SK-N-SH (cell line): ENCODE measurements at regions not wholly inside any gene's neighbourhood (a gene's known extent, or its start where the extent isn't known, plus 50 kb on each side); places are given as distances from the start of the nearest gene placed in this dataset.

ENCODE experiments used
- CTCF ChIA-PET: fragments of 300-600, 350-600 bp; formaldehyde crosslinking; extraction: SDS; loops from one replicate; lab custom pipeline; 2021; lab: Yijun Ruan, JAX
- POLR2A ChIA-PET: fragments of 350-600 bp; sonication (Branson Sonifier 250); formaldehyde crosslinking; extraction: SDS; loops from one replicate; lab custom pipeline; 2020; ENCODE audit warnings: antibody characterized with exemption, inconsistent platforms; lab: Yijun Ruan, JAX
- DNase-seq: peaks from one replicate; pipeline ENCODE4 v3.0.0; 2012
- H2AFZ ChIP-seq: fragments of 200-600 bp; sonication (generic); 2 replicates; pipeline ENCODE4 v1.8.1; 2016; ENCODE audit warnings: antibody characterized with exemption, mild to moderate bottlenecking, low read depth
- H3F3A ChIP-seq: fragments of 200-600 bp; sonication (generic); replicated peaks from 2 replicates; pipeline ENCODE3; 2016; ENCODE audit warnings: antibody characterized with exemption, mild to moderate bottlenecking; ENCODE audit not compliant: insufficient read depth
- H3K27ac ChIP-seq, 2 experiments: fragments of 200-500 bp in 1 of 2; fragments of 200-600 bp in 1 of 2; sonication (Bioruptor generic) in 1 of 2; sonication (generic), shearing (Covaris generic) in 1 of 2; 2 replicates each; pipeline versions ENCODE4 v1.5.1 to v1.6.1; 2014 to 2016; ENCODE audit warnings: low read depth in 2 of 2, inconsistent platforms in 1 of 2, low read length in 1 of 2, mild to moderate bottlenecking in 1 of 2, mixed read lengths in 1 of 2
- H3K27me3 ChIP-seq: fragments of 200-600 bp; sonication (generic), shearing (Covaris generic); 2 replicates; pipeline ENCODE4 v1.6.1; 2016; ENCODE audit warnings: mixed run types; ENCODE audit not compliant: insufficient read depth
- H3K36me3 ChIP-seq, 2 experiments: fragments of 200-500 bp in 1 of 2; fragments of 200-600 bp in 1 of 2; sonication (Bioruptor generic) in 1 of 2; sonication (generic) in 1 of 2; replicated peaks in 1 of 2; 2 replicates each; pipeline versions ENCODE3 to v1.5.1; 2014 to 2016; ENCODE audit warnings: low read length in 1 of 2, mild to moderate bottlenecking in 1 of 2; ENCODE audit not compliant: insufficient read depth in 2 of 2, control insufficient read depth in 1 of 2
- H3K4me1 ChIP-seq, 2 experiments: fragments of 200-500 bp in 1 of 2; fragments of 200-600 bp in 1 of 2; sonication (Bioruptor generic) in 1 of 2; sonication (generic), shearing (Covaris generic) in 1 of 2; 2 replicates each; pipeline versions ENCODE4 v1.5.1 to v1.6.1; 2014 to 2016; ENCODE audit warnings: low read depth in 1 of 2, low read length in 1 of 2, mixed run types in 1 of 2; ENCODE audit not compliant: insufficient read depth in 2 of 2, control insufficient read depth in 1 of 2
- H3K4me2 ChIP-seq: fragments of 200-600 bp; sonication (generic), shearing (Covaris generic); 2 replicates; pipeline ENCODE4 v1.6.1; 2017; ENCODE audit warnings: mixed run types
- H3K4me3 ChIP-seq, 2 experiments: fragments of 200-500 bp in 1 of 2; fragments of 200-600 bp in 1 of 2; sonication (Bioruptor generic) in 1 of 2; sonication (generic), shearing (Covaris generic) in 1 of 2; 2 replicates each; pipeline versions ENCODE4 v1.5.1 to v1.8.1; 2014 to 2016; ENCODE audit warnings: low read depth in 2 of 2, inconsistent platforms in 1 of 2, low read length in 1 of 2, mild to moderate bottlenecking in 1 of 2, mixed read lengths in 1 of 2, moderate library complexity in 1 of 2
- H3K79me2 ChIP-seq: fragments of 200-600 bp; sonication (generic); 2 replicates; pipeline ENCODE4 v1.8.1; 2017; ENCODE audit warnings: mild to moderate bottlenecking; ENCODE audit not compliant: insufficient read depth
- H3K9ac ChIP-seq: fragments of 200-600 bp; sonication (generic); 2 replicates; pipeline ENCODE4 v1.6.1; 2017; ENCODE audit warnings: mixed run types
- H3K9me2 ChIP-seq: fragments of 200-600 bp; sonication (generic); 2 replicates; pipeline ENCODE4 v1.6.1; 2017; ENCODE audit warnings: mixed run types
- H3K9me3 ChIP-seq: fragments of 200-600 bp; sonication (generic); 2 replicates; pipeline ENCODE4 v1.6.1; 2017; ENCODE audit warnings: mixed run types, mild to moderate bottlenecking, moderate library complexity
- H4K20me1 ChIP-seq: fragments of 200-600 bp; sonication (generic); 2 replicates; pipeline ENCODE4 v1.6.1; 2017; ENCODE audit warnings: mild to moderate bottlenecking, mixed run types; ENCODE audit not compliant: insufficient read depth
- ELF1 ChIP-seq: IDR thresholded peaks from 2 replicates; pipeline ENCODE4 v1.4.0; 2012
- FOXJ3 ChIP-seq: sonication (generic); formaldehyde crosslinking; IDR thresholded peaks from 2 replicates; pipeline ENCODE4 v1.5.1; 2020; ENCODE audit warnings: mild to moderate bottlenecking, missing genetic modification reagents
- JUND ChIP-seq: IDR thresholded peaks from 2 replicates; pipeline ENCODE4 v1.4.0; 2012
- MEF2A ChIP-seq: IDR thresholded peaks from 2 replicates; pipeline ENCODE4 v1.4.0; 2012; ENCODE audit warnings: low read depth, borderline replicate concordance
- NFIC ChIP-seq: IDR thresholded peaks from 2 replicates; pipeline ENCODE4 v1.4.0; 2012; ENCODE audit warnings: borderline replicate concordance
- RAD21 ChIP-seq: IDR thresholded peaks from 2 replicates; pipeline ENCODE4 v1.6.1; 2012; ENCODE audit warnings: mild to moderate bottlenecking, low read length
- RXRA ChIP-seq: IDR thresholded peaks from 2 replicates; pipeline ENCODE4 v1.4.0; 2012; ENCODE audit warnings: low read depth, mild to moderate bottlenecking, borderline replicate concordance
- TAF1 ChIP-seq: IDR thresholded peaks from 2 replicates; pipeline ENCODE4 v1.6.1; 2012; ENCODE audit warnings: low read depth, mild to moderate bottlenecking, low read length, moderate library complexity, borderline replicate concordance
- YY1 ChIP-seq: IDR thresholded peaks from 2 replicates; pipeline ENCODE4 v1.4.0; 2012; ENCODE audit warnings: low read depth, mild to moderate bottlenecking
- WGBS: methylation state at CpG from one replicate; pipeline ENCODE4 v1.1.6; 2017; ENCODE audit warnings: low lambda C conversion rate; 5-methylcytosine and 5-hydroxymethylcytosine counted together
- TF ChIP-seq, protein P1 (sequence below): fragments of 150-350 bp; IDR thresholded peaks from 2 replicates; pipeline ENCODE4 v1.6.1; 2016; ENCODE audit warnings: mild to moderate bottlenecking, low read depth, low read length
- TF ChIP-seq, protein P2 (sequence below): IDR thresholded peaks from 2 replicates; pipeline ENCODE4 v1.4.0; 2012; ENCODE audit warnings: low read depth
- TF ChIP-seq, protein P3 (sequence below): fragments of 150-350 bp; IDR thresholded peaks from 2 replicates; pipeline ENCODE4 v1.6.1; 2017; ENCODE audit warnings: antibody characterized with exemption, low read length, low read depth, borderline replicate concordance
- TF ChIP-seq, protein P4 (sequence below): IDR thresholded peaks from 2 replicates; pipeline ENCODE4 v1.4.0; 2012; ENCODE audit warnings: low read depth, borderline replicate concordance

DNA sequence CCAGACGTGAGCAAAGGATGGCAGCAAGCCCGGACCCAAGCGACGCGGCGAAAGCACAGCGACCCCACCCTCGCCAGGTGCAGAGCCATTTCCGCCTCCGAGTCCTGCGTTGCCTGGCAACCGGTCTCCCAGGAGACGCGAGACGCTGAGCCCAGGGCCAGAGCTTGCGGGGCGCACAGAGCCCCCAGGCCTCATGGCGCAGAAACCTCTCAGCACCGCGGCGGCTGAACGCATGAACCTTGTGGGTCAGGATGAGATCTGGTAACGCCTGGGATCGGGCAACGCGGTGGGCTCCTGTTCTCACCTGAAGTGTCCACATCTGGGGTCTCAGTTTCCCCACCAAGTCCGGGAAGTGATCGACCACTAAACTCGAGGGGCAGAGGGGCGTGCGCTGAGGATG, 77.7 kb downstream of the ANKRD60 start:
- H3K36me3 ChIP-seq = no peaks in the 10 kb centered on the region
- H3K9me3 ChIP-seq = no peaks in the 10 kb centered on the region
- H3K9me2 ChIP-seq = no peaks in the 10 kb centered on the region
- peaks cover 0 to 16% of the 10 kb centered on the region in 2 experiments; a peak in 1 of 4 replicates for H3K4me1 ChIP-seq
- no peak overlapping the region for H2AFZ ChIP-seq
- no peaks in the 10 kb centered on the region for H3K79me2 ChIP-seq
- no peaks in the 10 kb centered on the region for H3F3A ChIP-seq
- no peak overlapping the region for H3K27ac ChIP-seq
- ChIA-PET CTCF (no interaction called here), POLR2A (no interaction called here)
- no peak overlapping the region for H3K4me2 ChIP-seq
- no peak overlapping the region for H3K9ac ChIP-seq
- TF ChIP-seq, protein P1, sequence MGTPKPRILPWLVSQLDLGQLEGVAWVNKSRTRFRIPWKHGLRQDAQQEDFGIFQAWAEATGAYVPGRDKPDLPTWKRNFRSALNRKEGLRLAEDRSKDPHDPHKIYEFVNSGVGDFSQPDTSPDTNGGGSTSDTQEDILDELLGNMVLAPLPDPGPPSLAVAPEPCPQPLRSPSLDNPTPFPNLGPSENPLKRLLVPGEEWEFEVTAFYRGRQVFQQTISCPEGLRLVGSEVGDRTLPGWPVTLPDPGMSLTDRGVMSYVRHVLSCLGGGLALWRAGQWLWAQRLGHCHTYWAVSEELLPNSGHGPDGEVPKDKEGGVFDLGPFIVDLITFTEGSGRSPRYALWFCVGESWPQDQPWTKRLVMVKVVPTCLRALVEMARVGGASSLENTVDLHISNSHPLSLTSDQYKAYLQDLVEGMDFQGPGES = no peak
- TF ChIP-seq, protein P2, sequence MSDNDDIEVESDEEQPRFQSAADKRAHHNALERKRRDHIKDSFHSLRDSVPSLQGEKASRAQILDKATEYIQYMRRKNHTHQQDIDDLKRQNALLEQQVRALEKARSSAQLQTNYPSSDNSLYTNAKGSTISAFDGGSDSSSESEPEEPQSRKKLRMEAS = no peak
- no peak for TF ChIP-seq NFIC
- TF ChIP-seq, protein P3, sequence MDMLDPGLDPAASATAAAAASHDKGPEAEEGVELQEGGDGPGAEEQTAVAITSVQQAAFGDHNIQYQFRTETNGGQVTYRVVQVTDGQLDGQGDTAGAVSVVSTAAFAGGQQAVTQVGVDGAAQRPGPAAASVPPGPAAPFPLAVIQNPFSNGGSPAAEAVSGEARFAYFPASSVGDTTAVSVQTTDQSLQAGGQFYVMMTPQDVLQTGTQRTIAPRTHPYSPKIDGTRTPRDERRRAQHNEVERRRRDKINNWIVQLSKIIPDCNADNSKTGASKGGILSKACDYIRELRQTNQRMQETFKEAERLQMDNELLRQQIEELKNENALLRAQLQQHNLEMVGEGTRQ = no peak
- no peak for TF ChIP-seq TAF1
- TF ChIP-seq YY1 = no peak
- no peak overlapping the region for H3K4me3 ChIP-seq
- DNase-seq = no peak
- 86% methylated on average over 11 of the region's 31 CpGs for WGBS
- H3K27me3 ChIP-seq = no peaks in the 10 kb centered on the region; the same call in 1 of the 2 replicates
- H4K20me1 ChIP-seq = no peaks in the 10 kb centered on the region

DNA sequence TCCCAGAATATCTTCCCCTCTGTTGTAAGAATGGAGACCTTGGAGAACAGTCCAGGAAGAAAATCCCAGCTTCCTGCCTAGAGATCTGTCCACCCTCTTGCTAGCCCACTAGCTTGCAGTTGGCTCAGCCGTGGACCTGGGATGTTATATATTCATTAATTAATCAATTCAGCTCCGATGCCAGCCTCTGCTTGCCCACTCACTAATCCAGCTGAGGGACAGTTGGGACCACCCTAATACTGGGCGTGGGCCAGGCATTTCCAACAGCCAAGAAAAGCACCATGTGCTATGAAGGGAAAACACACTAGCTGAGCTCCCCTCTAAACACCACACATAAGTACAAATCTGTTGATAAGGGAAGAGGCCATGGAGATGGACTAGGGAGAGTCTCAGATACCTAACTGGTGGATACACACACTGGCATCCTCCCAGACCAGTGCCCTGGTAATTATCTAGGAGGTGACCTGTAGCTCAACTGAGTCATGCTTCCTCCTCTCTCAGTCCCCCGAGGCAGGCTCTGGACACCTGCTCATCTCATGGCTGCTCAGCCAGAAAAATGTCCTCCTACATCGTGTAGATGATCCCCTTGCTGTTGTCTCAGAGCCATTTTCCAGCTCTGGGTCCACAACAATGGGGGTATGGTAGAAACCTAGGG, 78.9 kb downstream of the ANKRD60 start:
- H3K4me1 ChIP-seq = peaks cover 0 to 16% of the 10 kb centered on the region in 2 experiments; a peak in 1 of 4 replicates
- no peak for TF ChIP-seq FOXJ3 (CRISPR knock-in tag)
- TF ChIP-seq, protein P4, sequence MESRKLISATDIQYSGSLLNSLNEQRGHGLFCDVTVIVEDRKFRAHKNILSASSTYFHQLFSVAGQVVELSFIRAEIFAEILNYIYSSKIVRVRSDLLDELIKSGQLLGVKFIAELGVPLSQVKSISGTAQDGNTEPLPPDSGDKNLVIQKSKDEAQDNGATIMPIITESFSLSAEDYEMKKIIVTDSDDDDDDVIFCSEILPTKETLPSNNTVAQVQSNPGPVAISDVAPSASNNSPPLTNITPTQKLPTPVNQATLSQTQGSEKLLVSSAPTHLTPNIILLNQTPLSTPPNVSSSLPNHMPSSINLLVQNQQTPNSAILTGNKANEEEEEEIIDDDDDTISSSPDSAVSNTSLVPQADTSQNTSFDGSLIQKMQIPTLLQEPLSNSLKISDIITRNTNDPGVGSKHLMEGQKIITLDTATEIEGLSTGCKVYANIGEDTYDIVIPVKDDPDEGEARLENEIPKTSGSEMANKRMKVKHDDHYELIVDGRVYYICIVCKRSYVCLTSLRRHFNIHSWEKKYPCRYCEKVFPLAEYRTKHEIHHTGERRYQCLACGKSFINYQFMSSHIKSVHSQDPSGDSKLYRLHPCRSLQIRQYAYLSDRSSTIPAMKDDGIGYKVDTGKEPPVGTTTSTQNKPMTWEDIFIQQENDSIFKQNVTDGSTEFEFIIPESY = no peak
- TF ChIP-seq ELF1 = no peak
- no peak for TF ChIP-seq RXRA
- no peak for TF ChIP-seq RAD21
- no peak for TF ChIP-seq JUND
- TF ChIP-seq MEF2A = no peak
- H3K27ac ChIP-seq = no peak overlapping the region; a peak in 1 of 4 replicates
- no peaks in the 10 kb centered on the region; the same call in 1 of the 2 replicates for H3K27me3 ChIP-seq
- no peak overlapping the region for H3K4me2 ChIP-seq
- no peaks in the 10 kb centered on the region for H3K9me2 ChIP-seq
- no peak overlapping the region for H3K9ac ChIP-seq
- CTCF ChIA-PET = interaction anchor here (0.9 kb wide), 1 partner anchor 24 kb away, joined by 3 read pairs; no protein-coding TSS in a partner anchor
- no peaks in the 10 kb centered on the region for H4K20me1 ChIP-seq
- 52% methylated on average over 5 of the region's 5 CpGs for WGBS
- H2AFZ ChIP-seq = no peak overlapping the region
- H3K9me3 ChIP-seq = no peaks in the 10 kb centered on the region
- no peaks in the 10 kb centered on the region for H3K79me2 ChIP-seq
- POLR2A ChIA-PET = no interaction called here
- no peaks in the 10 kb centered on the region for H3K36me3 ChIP-seq
- no peak for DNase-seq
- no peaks in the 10 kb centered on the region for H3F3A ChIP-seq
- H3K4me3 ChIP-seq = no peak overlapping the region
